MV-4-11 (cell line): ENCODE measurements at regions not wholly inside any gene's neighbourhood (a gene's known extent, or its start where the extent isn't known, plus 50 kb on each side); places are given as distances from the start of the nearest gene placed in this dataset.

ENCODE experiments used
- DNase-seq: peaks from one replicate; lab custom pipeline; 2025; lab: John Stamatoyannopoulos, UW

DNA sequence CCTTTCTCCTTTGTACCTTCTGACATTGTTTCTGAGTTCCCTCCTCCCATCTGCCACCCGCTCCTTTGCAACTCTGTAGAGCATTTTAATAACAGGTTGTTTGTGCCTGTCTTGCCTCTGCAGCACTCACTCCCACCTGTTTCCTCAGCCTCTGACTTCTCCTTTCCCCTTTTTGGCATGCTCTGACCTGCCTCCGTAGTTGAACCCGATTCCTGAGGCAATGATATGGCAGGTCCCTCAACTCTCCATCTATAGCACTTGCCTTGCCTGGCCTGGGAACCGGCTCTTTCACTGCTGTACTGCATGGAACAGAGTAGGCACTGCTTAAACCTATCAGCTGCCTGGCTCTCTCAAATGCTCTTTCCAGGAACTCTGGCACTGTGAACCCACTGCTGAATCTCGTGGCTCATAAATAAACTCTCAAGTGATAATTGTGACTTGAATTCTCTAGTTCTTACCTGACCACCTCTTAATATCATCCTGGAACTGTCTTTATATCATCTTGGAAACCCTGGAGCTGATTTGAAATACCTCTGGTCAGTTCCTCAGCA, 50.3 kb downstream of the UTRN start:
- no peak for DNase-seq

DNA sequence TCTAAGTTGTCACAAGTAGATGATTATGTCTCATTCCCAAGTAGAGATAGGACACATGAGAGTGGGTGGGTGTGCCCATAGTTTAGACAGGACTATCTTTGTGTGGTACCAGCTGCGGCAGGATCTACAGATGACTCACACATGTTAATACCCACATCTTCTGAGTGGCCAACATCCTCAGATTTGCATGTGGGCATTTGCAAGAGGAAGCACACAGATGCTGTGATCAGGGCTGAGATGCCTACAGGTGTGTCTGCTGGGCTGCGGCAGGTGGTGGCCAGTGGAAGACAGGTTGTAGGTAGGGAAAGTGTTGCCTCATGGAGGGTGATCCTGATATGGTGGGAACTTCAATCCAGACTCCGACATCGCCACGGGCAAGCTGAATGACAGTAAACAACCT, 50.8 kb downstream of the UTRN start:
- peak; percentile 53 for DNase-seq

DNA sequence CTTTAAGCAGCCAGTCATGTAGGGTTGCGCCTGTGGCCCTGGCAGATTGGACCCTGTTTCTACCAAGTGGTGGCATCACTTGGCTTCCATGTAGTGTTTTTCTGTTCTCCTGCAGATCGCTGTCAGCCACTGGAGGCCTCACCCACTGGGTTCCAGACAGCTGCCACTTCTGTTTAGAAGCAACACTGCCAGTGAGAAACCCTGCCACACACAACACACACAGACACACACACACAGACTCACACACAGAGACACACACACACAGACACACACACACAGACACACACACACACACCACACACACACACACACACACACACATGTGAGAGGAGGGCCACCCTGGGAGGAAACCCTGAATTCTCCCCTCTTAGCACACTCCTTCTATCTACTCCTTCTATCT, 51.8 kb downstream of the UTRN start:
- DNase-seq: no peak

DNA sequence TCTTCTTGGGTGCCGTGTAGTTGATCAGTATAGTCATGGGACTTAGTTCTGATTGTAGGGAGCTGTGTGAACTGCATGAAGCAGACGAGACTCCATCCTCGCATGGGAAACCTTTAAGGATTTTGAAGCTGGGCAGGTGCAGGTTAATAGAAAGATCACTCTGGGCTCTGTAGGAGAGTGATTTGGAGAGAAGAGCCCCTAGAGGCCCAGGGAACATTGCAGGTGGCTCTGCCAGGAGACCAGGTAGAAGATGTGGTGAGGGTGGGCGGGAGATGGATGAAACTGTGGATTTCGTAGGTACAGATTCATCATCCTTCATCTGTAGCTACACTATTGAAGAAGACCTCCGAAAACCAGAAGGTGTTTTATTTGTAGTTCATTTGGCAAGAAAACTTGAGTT, 53.3 kb downstream of the UTRN start:
- no peak for DNase-seq

DNA sequence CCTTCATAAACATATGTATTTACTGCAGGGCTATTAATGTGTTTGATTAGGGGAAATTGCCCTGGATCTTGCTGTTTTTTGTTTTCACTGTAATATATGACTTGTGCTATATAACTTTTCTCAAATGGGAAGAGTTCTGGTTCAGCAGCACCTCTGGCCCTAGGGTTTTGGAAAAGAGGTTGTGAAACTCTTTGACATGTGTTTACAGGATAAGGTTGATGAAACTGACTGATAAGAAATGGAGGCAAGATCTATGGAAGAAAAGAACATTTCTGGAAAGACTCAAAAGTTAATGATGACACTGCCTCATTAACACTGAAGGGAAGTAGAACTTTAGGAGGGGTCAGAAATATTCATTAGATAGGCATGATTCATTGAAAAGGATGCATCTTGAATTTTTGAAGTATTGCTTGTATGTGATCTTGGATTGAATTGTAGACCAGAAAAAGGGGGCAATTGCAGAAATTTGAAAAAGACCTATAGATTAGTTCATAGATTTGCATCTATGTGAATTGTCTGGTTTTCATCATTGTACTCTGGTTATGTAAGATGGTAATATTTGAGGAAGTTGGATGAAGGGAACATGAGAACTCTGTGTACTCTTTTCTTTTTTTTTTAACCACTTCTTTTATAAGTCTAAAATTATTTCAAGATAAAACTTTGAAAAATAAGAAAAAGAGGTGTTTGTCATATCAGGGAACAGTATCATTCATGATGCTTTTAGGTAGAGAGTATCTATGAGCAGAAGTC, 54.0 kb downstream of the UTRN start:
- peak; percentile 57 for DNase-seq

DNA sequence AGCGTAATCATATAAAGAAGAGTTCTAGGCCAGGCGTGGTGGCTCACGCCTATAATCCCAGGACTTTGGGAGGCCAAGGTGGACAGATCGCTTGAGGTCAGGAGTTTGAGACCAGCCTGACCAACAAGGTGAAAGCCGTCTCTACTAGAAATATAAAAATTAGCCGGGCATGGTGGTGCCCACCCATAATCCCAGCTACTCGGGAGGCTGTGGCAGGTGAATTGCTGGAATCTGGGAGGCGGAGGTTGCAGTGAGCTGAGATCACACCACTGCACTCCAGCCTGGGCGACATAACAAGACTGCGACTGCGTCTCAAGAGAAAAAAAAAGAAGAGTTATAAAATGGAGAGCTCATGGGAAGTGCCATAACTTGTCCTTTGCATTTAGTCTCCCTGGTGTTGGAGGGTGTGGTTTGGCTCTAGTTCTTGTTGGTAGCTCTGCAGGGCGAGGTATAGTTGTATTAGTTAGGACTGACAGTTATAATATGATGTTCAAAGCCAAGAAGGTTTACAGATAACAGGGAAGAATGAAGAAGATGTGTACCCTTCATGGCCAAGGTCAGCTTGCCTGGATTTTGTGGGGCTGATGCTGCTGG, 54.8 kb downstream of the UTRN start:
- no peak for DNase-seq

DNA sequence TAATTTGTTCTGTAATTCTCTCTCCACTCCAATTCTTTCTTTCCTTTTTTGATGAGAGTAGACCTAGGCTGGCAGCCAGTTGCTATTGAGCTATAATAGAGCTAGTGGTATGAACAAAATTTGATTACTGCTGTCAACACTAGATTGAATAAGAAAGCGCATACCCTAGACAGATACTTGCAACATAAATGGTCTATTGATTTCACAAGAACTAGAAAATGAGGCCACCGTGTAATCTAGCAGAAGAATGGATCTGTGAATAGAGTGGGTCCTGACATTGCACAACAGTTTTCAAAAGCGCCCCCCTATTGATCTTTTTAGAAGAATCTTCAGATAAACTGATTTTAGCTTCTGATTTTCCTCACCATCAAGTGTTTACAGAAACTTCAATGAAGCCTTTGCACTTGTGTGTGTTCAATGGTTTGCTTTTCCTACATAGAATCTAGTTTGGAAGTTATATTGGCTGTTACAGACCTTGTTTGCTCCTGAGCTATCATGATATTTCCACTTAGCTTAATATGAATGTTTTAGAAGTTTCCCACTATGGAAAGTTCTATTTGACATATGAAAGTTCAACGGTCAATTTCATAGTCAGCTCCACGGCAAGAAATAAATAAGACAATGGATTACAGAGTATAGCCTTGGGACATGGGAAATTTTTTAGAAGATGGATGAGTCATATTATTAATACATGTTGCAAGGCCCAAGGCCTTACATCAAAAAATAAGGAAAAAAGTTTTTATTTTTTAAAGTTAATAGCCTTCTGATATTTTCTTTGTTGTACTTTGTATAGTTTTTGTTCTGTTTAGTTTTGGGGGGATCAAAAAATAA, 55.6 kb downstream of the UTRN start:
- peak; percentile 31 for DNase-seq

DNA sequence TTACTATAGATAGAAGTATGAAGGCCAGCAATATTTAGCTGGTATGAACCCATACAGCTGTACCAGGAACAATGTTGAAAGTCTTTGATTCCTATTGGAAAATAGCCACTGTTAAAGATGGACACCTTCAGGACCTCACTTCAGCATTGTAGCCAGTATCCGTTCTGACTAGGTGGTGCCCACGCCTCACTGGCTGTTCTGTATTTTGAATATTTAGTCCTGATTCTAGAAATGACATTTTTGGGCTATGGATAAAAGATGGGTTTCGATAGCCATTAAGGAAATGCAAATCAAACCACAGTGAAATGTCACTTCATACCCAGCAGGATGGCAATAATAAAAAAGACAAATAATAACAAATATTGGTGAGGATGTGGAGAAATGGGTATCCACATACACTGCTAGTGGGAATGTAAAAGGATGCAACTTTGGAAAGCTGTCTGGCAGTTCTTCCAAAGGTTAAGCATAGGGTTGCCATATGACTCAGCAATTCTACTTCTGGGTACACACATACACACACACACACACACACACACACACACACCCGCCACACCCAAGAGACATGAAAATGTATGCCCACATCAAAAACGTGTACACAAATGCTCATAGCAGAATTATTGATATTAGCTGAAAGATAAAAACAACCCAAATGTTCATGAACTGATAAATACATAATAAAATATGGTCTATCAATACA, 56.8 kb downstream of the UTRN start:
- DNase-seq: no peak

DNA sequence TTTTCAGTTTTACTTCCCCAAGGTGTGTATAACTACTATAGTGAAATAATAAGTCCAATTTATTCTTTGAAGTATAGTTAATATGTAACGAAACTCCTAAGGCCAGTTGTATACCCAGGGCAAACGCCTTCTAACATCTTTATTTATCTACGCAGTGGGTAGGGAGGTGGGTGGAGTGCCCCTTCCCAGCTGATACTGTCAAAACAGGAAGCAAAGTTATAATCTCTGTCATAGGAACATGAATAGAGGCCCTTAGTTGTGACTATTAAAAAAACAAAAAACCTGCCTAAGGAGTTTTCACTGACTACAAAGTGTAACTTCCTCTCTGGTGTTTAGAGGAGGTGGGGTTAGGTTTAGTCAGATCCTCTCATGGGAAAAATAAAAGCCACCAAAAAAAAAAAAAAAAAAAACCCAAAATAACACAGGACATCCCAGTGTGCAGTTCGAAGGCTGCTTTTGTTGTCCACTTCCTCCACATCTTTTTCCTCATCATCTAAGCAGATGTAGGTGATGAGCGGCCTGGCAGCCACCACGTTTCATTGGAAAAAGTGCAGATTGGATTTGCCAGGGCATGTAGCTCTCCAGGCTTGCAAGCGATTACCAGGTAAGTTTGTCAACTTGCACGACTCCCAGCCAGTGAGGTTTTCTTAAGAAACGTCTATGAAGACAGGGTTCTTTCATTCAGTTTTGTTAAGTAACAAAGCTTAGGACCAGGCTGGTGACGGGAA, 58.7 kb downstream of the UTRN start:
- DNase-seq: peak; percentile 75

DNA sequence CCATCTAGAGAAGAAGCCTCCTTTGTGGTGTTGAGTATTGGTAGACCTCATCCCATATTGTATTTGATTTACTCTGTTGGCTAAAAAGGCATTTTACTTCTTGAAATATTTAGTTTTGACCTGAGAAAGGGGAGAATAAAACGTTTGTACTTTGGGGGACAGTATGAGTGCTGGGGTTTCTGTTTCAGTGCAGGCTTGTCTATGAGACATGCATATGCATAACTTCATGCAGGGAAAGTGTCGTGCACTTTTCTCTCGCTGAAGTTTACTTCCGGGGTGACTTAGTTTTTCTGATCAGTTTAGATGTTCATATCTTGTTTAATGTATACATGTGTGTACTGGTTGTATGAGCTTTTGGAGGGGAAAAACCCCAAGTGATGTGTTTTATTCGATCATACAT, 59.5 kb downstream of the UTRN start:
- no peak for DNase-seq

DNA sequence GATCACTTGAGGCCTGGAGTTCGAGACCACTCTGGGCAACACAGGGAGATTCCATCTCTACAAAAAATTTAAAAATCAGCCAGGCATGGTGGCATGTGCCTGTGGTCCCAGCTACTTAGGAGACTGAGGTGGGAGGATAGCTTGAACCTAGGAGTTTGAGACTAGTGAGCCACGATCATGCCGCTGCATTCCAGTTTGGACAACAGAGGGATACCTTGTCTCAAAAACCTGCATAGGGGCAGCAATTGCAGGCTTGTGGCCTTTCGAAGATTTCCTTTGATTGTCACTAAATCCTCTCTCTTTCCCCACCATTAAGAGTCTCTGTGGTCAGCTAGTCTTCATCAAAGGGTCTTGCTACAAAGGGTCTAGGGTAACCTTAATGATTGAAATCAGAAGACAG, 60.3 kb downstream of the UTRN start:
- no peak for DNase-seq

DNA sequence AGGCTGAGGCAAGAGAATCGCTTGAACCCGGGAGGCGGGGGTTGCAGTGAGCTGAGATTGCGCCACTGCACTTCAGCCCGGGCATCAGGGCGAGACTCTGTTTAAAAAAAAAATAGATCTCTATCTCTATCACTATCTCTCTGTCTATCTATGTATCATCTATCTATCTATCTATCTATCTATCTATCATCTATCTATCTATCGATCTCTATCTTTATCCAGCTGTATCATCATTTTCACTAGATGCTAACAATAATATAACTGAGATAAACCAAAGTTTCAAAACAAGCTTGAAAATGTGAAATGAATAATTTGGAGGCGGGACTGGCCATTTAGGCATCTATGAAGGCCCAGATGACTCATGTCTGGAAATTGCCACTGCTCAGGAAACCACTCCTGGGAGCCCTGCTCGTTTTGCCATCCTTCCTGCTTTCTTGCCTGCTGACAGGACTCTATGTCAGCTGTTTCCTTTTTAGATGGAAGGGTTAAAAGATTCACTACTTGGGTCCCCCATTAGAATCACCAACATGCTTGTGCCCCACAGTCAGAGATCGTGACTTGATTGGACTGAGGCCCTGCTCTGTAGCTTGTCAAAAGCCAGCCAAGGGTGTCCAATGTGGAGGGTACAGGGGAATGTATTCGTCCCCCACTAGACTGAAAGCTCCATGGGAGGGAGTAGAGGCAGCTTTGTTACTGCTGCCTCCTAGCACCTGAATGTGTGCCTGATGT, 61.7 kb downstream of the UTRN start:
- DNase-seq: peak; percentile 39

DNA sequence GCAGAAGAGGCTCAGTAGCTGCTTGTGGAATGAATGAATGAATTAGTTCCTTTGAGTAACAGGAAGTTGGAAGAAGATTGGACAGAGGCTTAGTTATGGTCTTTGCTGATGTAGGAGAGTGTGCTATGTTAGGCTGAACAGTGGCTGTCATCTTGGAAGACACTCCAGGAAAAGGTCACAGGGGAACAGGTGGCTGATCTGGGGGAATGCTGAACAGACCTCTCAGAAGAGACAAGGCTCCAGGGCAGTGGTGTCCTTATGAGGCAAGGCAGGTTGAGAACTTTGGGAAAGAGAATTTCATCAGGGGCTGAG, 62.3 kb downstream of the UTRN start:
- no peak for DNase-seq

DNA sequence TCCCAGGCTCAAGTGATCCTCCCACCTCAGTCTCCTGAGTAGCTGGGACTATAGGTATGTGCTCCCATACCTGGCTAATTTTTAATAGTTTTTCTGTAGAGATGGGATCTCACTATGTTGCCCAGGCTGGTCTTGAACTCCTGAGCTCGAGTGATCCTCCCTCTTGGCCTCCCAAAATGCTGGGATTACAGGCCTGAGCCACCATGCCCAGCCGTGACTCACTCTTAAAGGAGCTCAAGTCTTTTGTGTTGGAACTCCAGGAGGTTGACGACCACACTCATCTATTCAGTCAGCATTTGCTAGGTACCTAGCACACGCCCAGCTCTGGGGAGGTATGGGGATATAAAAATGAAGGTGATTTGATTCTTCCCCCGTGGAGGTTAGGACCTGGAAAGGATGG, 62.8 kb downstream of the UTRN start:
- DNase-seq: no peak

DNA sequence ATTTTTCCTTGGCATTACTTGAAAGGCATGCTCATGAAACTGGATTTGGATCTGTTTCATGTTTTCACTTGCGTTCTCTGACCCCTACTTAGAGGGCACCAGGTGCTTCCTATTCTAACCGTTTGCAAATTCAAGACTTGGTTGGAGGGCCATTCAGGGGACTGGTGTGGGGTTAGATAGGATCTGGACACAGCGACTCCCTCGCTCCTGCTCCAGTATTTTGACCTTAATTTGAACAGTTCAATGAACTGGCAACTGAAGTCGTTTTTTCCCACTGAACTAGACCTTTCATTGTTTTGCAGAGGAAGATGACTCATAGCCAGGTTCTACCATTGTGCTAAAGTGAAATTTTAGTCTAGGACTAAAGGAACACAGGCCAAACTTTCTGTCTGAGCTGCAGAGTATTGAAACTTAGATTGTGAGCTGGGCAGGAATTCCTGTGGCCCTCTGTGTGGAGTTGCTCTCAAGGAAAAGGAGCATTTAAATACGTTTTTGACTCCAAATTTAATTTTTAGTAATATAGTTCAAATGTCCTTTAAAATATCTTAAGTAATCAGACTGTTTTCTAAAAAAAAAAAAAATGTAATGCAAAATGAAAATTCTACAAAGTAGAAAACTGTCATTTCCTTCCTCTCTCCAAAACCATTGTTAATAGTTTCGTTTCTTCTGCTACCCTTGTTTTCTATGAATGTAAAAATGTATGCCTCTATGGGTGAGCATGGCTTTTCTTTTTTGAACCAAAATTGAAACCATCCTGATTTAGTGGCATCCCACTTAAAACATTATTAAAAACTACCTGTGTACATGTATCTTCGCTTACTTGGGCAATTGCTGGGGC, 64.8 kb downstream of the UTRN start:
- DNase-seq: peak; percentile 62

DNA sequence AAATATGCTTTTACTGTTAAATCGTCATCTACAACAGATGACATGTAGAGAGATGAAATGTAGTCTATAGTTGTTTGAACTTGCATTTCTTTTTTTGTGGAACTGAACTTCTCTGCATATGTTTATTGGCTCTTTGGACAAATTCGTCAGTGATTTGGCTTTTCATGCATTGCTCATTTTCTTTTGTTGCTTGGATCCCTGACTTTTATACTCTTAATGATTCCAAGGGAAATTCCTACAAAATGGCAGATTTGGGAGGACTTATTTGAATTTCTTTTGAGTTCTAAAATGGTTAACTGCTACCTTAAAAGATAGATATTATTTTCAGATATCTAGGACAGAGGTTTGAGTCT, 65.4 kb downstream of the UTRN start:
- no peak for DNase-seq

DNA sequence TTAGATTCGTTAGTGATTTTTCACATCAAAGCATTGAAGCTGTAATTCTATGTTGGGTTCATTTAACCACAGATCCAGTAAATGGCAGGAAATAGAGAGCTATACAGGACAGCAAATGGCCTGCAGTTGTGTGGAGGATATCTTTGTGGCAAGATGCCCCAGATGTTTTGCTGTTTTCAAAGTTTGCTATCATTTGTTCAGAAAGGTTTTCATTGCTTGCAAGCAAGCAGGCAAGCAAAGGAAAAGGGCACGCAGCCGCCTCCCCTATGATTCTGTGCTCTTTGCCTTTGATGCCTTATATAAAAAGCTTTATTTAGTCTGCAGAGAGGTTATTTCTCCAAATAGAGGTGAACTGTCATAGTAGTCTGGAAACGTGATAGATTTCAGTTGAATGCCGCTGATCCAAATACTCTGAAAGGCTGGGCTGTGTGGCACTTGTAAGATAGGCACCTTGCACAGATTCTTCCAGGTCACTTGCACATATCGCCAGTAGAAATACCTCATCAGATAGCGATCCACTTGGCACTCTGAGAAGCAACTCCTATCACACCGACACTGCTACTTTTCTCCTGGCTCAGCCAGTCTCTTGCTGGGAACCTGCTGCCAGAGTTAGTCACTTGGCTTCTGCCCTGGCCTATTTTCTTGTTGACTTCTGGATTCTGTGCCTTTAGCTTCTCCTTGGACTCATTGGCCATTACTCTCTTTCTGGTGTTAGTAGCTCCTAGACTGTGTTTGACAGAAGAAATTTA, 66.4 kb downstream of the UTRN start:
- no peak for DNase-seq

DNA sequence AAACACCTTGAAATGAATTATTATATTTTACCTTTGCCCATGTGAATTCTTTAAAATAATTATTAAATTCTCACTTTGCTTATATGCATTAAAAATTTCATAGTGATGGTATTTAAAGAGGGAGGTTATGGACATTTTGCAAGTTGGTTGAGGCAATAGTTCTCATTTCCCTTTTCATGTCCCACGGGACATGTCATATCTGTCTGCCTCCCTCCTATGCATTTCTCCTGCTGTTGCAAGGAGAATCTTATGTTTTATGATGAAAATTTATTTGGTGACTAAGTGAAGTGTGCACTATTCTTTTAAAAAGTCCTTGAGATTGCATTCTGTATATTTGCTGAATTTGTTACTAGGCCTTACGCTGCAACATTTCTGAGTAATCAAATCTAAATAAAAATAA, 67.2 kb downstream of the UTRN start:
- peak; percentile 90 for DNase-seq

DNA sequence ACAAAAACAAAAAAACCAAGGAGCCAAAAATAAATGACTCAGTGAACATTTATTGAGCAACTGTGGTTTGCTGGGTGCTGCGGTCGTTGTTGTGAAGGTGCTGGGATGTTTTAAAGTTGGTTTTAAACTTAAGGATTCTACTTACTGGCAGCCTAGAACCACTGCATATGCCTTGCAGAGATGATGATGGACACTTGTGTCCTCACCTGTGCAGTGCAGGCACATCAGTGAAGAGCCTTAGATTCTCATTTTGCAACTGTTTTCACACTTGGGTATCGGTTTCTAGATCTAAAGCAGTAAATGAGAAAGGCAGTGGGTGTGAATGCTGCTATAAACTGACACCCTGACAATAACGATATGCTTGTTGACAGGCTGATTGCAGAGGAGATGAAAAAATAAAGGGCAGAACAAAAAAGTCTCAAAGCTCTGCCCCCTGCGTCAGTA, 68.8 kb downstream of the UTRN start:
- peak; percentile 42 for DNase-seq
